ENCODE measurements at regions not wholly inside any gene's neighbourhood (a gene's known extent, or its start where the extent isn't known, plus 50 kb on each side); places are given as distances from the start of the nearest gene placed in this dataset.

GRCh38 chr3:159536876-159537275 is 451.8 kb upstream of the IL12A start:
- Histone ChIP-seq H3K9me3 (ENCODE audit: control insufficient read depth in 5 of 5, low read length in 5 of 5) (no peaks in the 10 kb centered on the region), H3K27me3 (ENCODE audit: control insufficient read depth in 5 of 5, insufficient read depth in 4 of 5, low read length in 5 of 5) (no peaks in the 10 kb centered on the region), H3K4me3 (ENCODE audit: low read depth in 1 of 5, low read length in 5 of 5) (no peak overlapping the region), H3K27ac (ENCODE audit: low read depth, low read length) (no peak overlapping the region), H3K36me3 (ENCODE audit: control insufficient read depth in 5 of 5, insufficient read depth in 5 of 5, low read length in 5 of 5) (no peaks in the 10 kb centered on the region), H3K4me1 (ENCODE audit: control insufficient read depth in 5 of 5, insufficient read depth in 5 of 5, low read length in 5 of 5) (peaks cover 0 to 9% (median 0%) of the 10 kb centered on the region in 5 donors), H3K9ac (ENCODE audit: low read length in 5 of 5) (no peak overlapping the region)

GRCh38 chr3:159538507-159538906 is 450.1 kb upstream of the IL12A start:
- no peaks in the 10 kb centered on the region for H3K9me3 ChIP-seq (ENCODE audit: control insufficient read depth in 5 of 5, low read length in 5 of 5)
- H3K4me3 ChIP-seq (ENCODE audit: low read depth in 1 of 5, low read length in 5 of 5), result no peak overlapping the region
- peaks cover 0 to 9% (median 0%) of the 10 kb centered on the region in 5 donors for H3K4me1 ChIP-seq (ENCODE audit: control insufficient read depth in 5 of 5, insufficient read depth in 5 of 5, low read length in 5 of 5)
- H3K27ac ChIP-seq (ENCODE audit: low read depth, low read length), result no peak overlapping the region
- H3K9ac ChIP-seq (ENCODE audit: low read length in 5 of 5), result no peak overlapping the region
- no peaks in the 10 kb centered on the region for H3K27me3 ChIP-seq (ENCODE audit: control insufficient read depth in 5 of 5, insufficient read depth in 4 of 5, low read length in 5 of 5)
- no peaks in the 10 kb centered on the region for H3K36me3 ChIP-seq (ENCODE audit: control insufficient read depth in 5 of 5, insufficient read depth in 5 of 5, low read length in 5 of 5)

GRCh38 chr3:159540882-159541495 is 447.6 kb upstream of the IL12A start:
- peaks cover 0 to 4% (median 0%) of the 10 kb centered on the region in 5 donors for H3K4me1 ChIP-seq (ENCODE audit: control insufficient read depth in 5 of 5, insufficient read depth in 5 of 5, low read length in 5 of 5)
- no peak overlapping the region for H3K9ac ChIP-seq (ENCODE audit: low read length in 5 of 5)
- H3K27me3 ChIP-seq (ENCODE audit: control insufficient read depth in 5 of 5, insufficient read depth in 4 of 5, low read length in 5 of 5), result no peaks in the 10 kb centered on the region
- no peak overlapping the region for H3K27ac ChIP-seq (ENCODE audit: low read depth, low read length)
- H3K36me3 ChIP-seq (ENCODE audit: control insufficient read depth in 5 of 5, insufficient read depth in 5 of 5, low read length in 5 of 5), result no peaks in the 10 kb centered on the region
- H3K9me3 ChIP-seq (ENCODE audit: control insufficient read depth in 5 of 5, low read length in 5 of 5), result no peaks in the 10 kb centered on the region
- H3K4me3 ChIP-seq (ENCODE audit: low read depth in 1 of 5, low read length in 5 of 5), result no peak overlapping the region

GRCh38 chr3:159548675-159549335 is 439.8 kb upstream of the IL12A start:
- no peak overlapping the region for H3K9ac ChIP-seq (ENCODE audit: low read length in 5 of 5)
- no peaks in the 10 kb centered on the region for H3K4me1 ChIP-seq (ENCODE audit: control insufficient read depth in 5 of 5, insufficient read depth in 5 of 5, low read length in 5 of 5)

GRCh38 chr3:159555205-159555604 is 433.4 kb upstream of the IL12A start:
- H3K4me1 ChIP-seq (ENCODE audit: control insufficient read depth in 5 of 5, insufficient read depth in 5 of 5, low read length in 5 of 5), result no peaks in the 10 kb centered on the region
- H3K4me3 ChIP-seq (ENCODE audit: low read depth in 1 of 5, low read length in 5 of 5), result no peak overlapping the region
- H3K9ac ChIP-seq (ENCODE audit: low read length in 5 of 5), result no peak overlapping the region
- no peak overlapping the region for H3K27ac ChIP-seq (ENCODE audit: low read depth, low read length)
- H3K27me3 ChIP-seq (ENCODE audit: control insufficient read depth in 5 of 5, insufficient read depth in 4 of 5, low read length in 5 of 5), result no peaks in the 10 kb centered on the region
- H3K9me3 ChIP-seq (ENCODE audit: control insufficient read depth in 5 of 5, low read length in 5 of 5), result no peaks in the 10 kb centered on the region
- H3K36me3 ChIP-seq (ENCODE audit: control insufficient read depth in 5 of 5, insufficient read depth in 5 of 5, low read length in 5 of 5), result no peaks in the 10 kb centered on the region

More at GRCh38 chr3:159548675-159549335, 439.8 kb upstream of the IL12A start:
- H3K27me3 ChIP-seq (ENCODE audit: control insufficient read depth in 5 of 5, insufficient read depth in 4 of 5, low read length in 5 of 5), result no peaks in the 10 kb centered on the region
- H3K27ac ChIP-seq (ENCODE audit: low read depth, low read length), result no peak overlapping the region
- peaks cover 0 to 13% (median 5%) of the 10 kb centered on the region in 5 donors for H3K9me3 ChIP-seq (ENCODE audit: control insufficient read depth in 5 of 5, low read length in 5 of 5)
- H3K36me3 ChIP-seq (ENCODE audit: control insufficient read depth in 5 of 5, insufficient read depth in 5 of 5, low read length in 5 of 5), result peaks cover 0 to 2% (median 0%) of the 10 kb centered on the region in 5 donors
- H3K4me3 ChIP-seq (ENCODE audit: low read depth in 1 of 5, low read length in 5 of 5), result no peak overlapping the region

- no peak overlapping the region for H3K4me3 ChIP-seq (ENCODE audit: low read depth in 1 of 5, low read length in 5 of 5)
- H3K4me1 ChIP-seq (ENCODE audit: control insufficient read depth in 5 of 5, insufficient read depth in 5 of 5, low read length in 5 of 5), result no peaks in the 10 kb centered on the region
- H3K9ac ChIP-seq (ENCODE audit: low read length in 5 of 5), result no peak overlapping the region
- no peaks in the 10 kb centered on the region for H3K27me3 ChIP-seq (ENCODE audit: control insufficient read depth in 5 of 5, insufficient read depth in 4 of 5, low read length in 5 of 5)
- no peaks in the 10 kb centered on the region for H3K36me3 ChIP-seq (ENCODE audit: control insufficient read depth in 5 of 5, insufficient read depth in 5 of 5, low read length in 5 of 5)
- no peaks in the 10 kb centered on the region for H3K9me3 ChIP-seq (ENCODE audit: control insufficient read depth in 5 of 5, low read length in 5 of 5)
- no peak overlapping the region for H3K27ac ChIP-seq (ENCODE audit: low read depth, low read length)
Observed at GRCh38 chr3:159559771-159560170, 428.9 kb upstream of the IL12A start.

- Histone ChIP-seq H3K4me1 (ENCODE audit: control insufficient read depth in 5 of 5, insufficient read depth in 5 of 5, low read length in 5 of 5) (no peaks in the 10 kb centered on the region), H3K27ac (ENCODE audit: low read depth, low read length) (no peak overlapping the region), H3K9me3 (ENCODE audit: control insufficient read depth in 5 of 5, low read length in 5 of 5) (no peaks in the 10 kb centered on the region), H3K36me3 (ENCODE audit: control insufficient read depth in 5 of 5, insufficient read depth in 5 of 5, low read length in 5 of 5) (no peaks in the 10 kb centered on the region), H3K27me3 (ENCODE audit: control insufficient read depth in 5 of 5, insufficient read depth in 4 of 5, low read length in 5 of 5) (no peaks in the 10 kb centered on the region), H3K4me3 (ENCODE audit: low read depth in 1 of 5, low read length in 5 of 5) (no peak overlapping the region), H3K9ac (ENCODE audit: low read length in 5 of 5) (no peak overlapping the region)
Observed at GRCh38 chr3:159560214-159560979, 428.2 kb upstream of the IL12A start.

- Histone ChIP-seq H3K36me3 (ENCODE audit: control insufficient read depth in 5 of 5, insufficient read depth in 5 of 5, low read length in 5 of 5) (no peaks in the 10 kb centered on the region), H3K27me3 (ENCODE audit: control insufficient read depth in 5 of 5, insufficient read depth in 4 of 5, low read length in 5 of 5) (no peaks in the 10 kb centered on the region), H3K9ac (ENCODE audit: low read length in 5 of 5) (no peak overlapping the region), H3K27ac (ENCODE audit: low read depth, low read length) (no peak overlapping the region), H3K9me3 (ENCODE audit: control insufficient read depth in 5 of 5, low read length in 5 of 5) (peaks cover 0 to 4% (median 0%) of the 10 kb centered on the region in 5 donors), H3K4me3 (ENCODE audit: low read depth in 1 of 5, low read length in 5 of 5) (no peak overlapping the region), H3K4me1 (ENCODE audit: control insufficient read depth in 5 of 5, insufficient read depth in 5 of 5, low read length in 5 of 5) (no peaks in the 10 kb centered on the region)
Observed at GRCh38 chr3:159565313-159565712, 423.3 kb upstream of the IL12A start.

- Histone ChIP-seq H3K4me1 (ENCODE audit: control insufficient read depth in 5 of 5, insufficient read depth in 5 of 5, low read length in 5 of 5) (peaks cover 0 to 10% (median 0%) of the 10 kb centered on the region in 5 donors), H3K4me3 (ENCODE audit: low read depth in 1 of 5, low read length in 5 of 5) (no peak overlapping the region), H3K9me3 (ENCODE audit: control insufficient read depth in 5 of 5, low read length in 5 of 5) (no peaks in the 10 kb centered on the region), H3K27me3 (ENCODE audit: control insufficient read depth in 5 of 5, insufficient read depth in 4 of 5, low read length in 5 of 5) (no peaks in the 10 kb centered on the region), H3K27ac (ENCODE audit: low read depth, low read length) (no peak overlapping the region), H3K9ac (ENCODE audit: low read length in 5 of 5) (no peak overlapping the region), H3K36me3 (ENCODE audit: control insufficient read depth in 5 of 5, insufficient read depth in 5 of 5, low read length in 5 of 5) (no peaks in the 10 kb centered on the region)
Observed at GRCh38 chr3:159583662-159584061, 405.0 kb upstream of the IL12A start.

- no peaks in the 10 kb centered on the region for H3K27me3 ChIP-seq (ENCODE audit: control insufficient read depth in 5 of 5, insufficient read depth in 4 of 5, low read length in 5 of 5)
- no peaks in the 10 kb centered on the region for H3K36me3 ChIP-seq (ENCODE audit: control insufficient read depth in 5 of 5, insufficient read depth in 5 of 5, low read length in 5 of 5)
- no peak overlapping the region for H3K4me3 ChIP-seq (ENCODE audit: low read depth in 1 of 5, low read length in 5 of 5)
- no peak overlapping the region for H3K27ac ChIP-seq (ENCODE audit: low read depth, low read length)
- no peak overlapping the region for H3K9ac ChIP-seq (ENCODE audit: low read length in 5 of 5)
- peaks cover 0 to 10% (median 0%) of the 10 kb centered on the region in 5 donors for H3K4me1 ChIP-seq (ENCODE audit: control insufficient read depth in 5 of 5, insufficient read depth in 5 of 5, low read length in 5 of 5)
- H3K9me3 ChIP-seq (ENCODE audit: control insufficient read depth in 5 of 5, low read length in 5 of 5), result no peaks in the 10 kb centered on the region
Observed at GRCh38 chr3:159584421-159584820, 404.2 kb upstream of the IL12A start.
